HEK293 (cell line): ENCODE measurements at regions not wholly inside any gene's neighbourhood (a gene's known extent, or its start where the extent isn't known, plus 50 kb on each side); places are given as distances from the start of the nearest gene placed in this dataset.

Experiments
- CTCF ChIA-PET: fragments of 350-600 bp; formaldehyde crosslinking; extraction: SDS; loops from one replicate; lab custom pipeline; 2021; ENCODE audit warnings: antibody characterized with exemption; lab: Yijun Ruan, JAX
- POLR2A ChIA-PET: fragments of 300-600 bp; formaldehyde crosslinking; extraction: SDS; loops from one replicate; lab custom pipeline; 2020; ENCODE audit warnings: antibody characterized with exemption, inconsistent platforms; lab: Yijun Ruan, JAX
- H3K27ac ChIP-seq: fragments of 200-500 bp; sonication (Bioruptor generic); 2 replicates; pipeline ENCODE4 v1.5.1; 2014; ENCODE audit warnings: low read depth, low read length, control low read depth, inconsistent platforms; ENCODE audit errors: extremely low read depth
- H3K36me3 ChIP-seq, 2 experiments: fragments of 200-500 bp in 1 of 2; sonication (Bioruptor generic) in 1 of 2; 1 replicate in 1 of 2; 2 replicates in 1 of 2; pipeline ENCODE4 v1.5.1; 2014 to 2017; ENCODE audit warnings: inconsistent platforms in 2 of 2, low read length in 2 of 2; ENCODE audit not compliant: control insufficient read depth in 2 of 2, insufficient read depth in 1 of 2
- H3K4me1 ChIP-seq: fragments of 200-500 bp; sonication (Bioruptor generic); 2 replicates; pipeline ENCODE4 v1.5.1; 2014; ENCODE audit warnings: mild to moderate bottlenecking, low read length, inconsistent platforms; ENCODE audit not compliant: control insufficient read depth, insufficient read depth
- H3K4me3 ChIP-seq: 2 replicates; pipeline ENCODE4 v1.5.1; 2011; ENCODE audit warnings: low read depth, mild to moderate bottlenecking, control low read depth, low read length, moderate library complexity
- H3K9me3 ChIP-seq: fragments of 200-500 bp; sonication (Bioruptor generic); 2 replicates; pipeline ENCODE4 v1.5.1; 2014; ENCODE audit warnings: low read depth, low read length, inconsistent platforms; ENCODE audit not compliant: control insufficient read depth, insufficient read depth
- SCRT1 ChIP-seq: fragments of 450-650 bp; formaldehyde crosslinking; IDR thresholded peaks from 2 replicates; pipeline ENCODE4 v1.5.1; 2016; ENCODE audit warnings: missing biosample characterization, missing genetic modification characterization, borderline replicate concordance
- SCRT2 ChIP-seq: fragments of 450-650 bp; formaldehyde crosslinking; IDR thresholded peaks from 2 replicates; pipeline ENCODE4 v1.5.1; 2016; ENCODE audit warnings: missing biosample characterization, missing genetic modification characterization
- ZBTB10 ChIP-seq: fragments of 450-650 bp; formaldehyde crosslinking; IDR thresholded peaks from 2 replicates; pipeline ENCODE4 v1.5.1; 2016; ENCODE audit warnings: missing biosample characterization, missing genetic modification characterization
- ZFP3 ChIP-seq: fragments of 450-650 bp; formaldehyde crosslinking; IDR thresholded peaks from 2 replicates; pipeline ENCODE4 v1.5.1; 2016; ENCODE audit warnings: low read depth, missing biosample characterization, missing genetic modification characterization
- ZNF132 ChIP-seq: fragments of 450-650 bp; formaldehyde crosslinking; IDR thresholded peaks from 2 replicates; pipeline ENCODE4 v1.5.1; 2017; ENCODE audit warnings: missing biosample characterization, missing genetic modification characterization, borderline replicate concordance
- ZNF24 ChIP-seq: fragments of 450-650 bp; formaldehyde crosslinking; IDR thresholded peaks from 2 replicates; pipeline ENCODE4 v1.5.1; 2016; ENCODE audit warnings: missing biosample characterization, missing genetic modification characterization
- ZNF362 ChIP-seq: fragments of 450-650 bp; formaldehyde crosslinking; IDR thresholded peaks from 2 replicates; pipeline ENCODE4 v1.5.1; 2016; ENCODE audit warnings: missing biosample characterization, missing genetic modification characterization
- ZNF473 ChIP-seq: fragments of 450-650 bp; formaldehyde crosslinking; IDR thresholded peaks from 2 replicates; pipeline ENCODE4 v1.5.1; 2017; ENCODE audit warnings: missing biosample characterization, missing genetic modification characterization
- ZNF514 ChIP-seq: fragments of 450-650 bp; formaldehyde crosslinking; IDR thresholded peaks from 2 replicates; pipeline ENCODE4 v1.5.1; 2016; ENCODE audit warnings: missing biosample characterization, missing genetic modification characterization
- ZNF518A ChIP-seq: fragments of 450-650 bp; formaldehyde crosslinking; conservative IDR thresholded peaks from 2 replicates; pipeline ENCODE4 v1.5.1; 2016; ENCODE audit warnings: low read depth, missing biosample characterization, missing genetic modification characterization
- ZNF585B ChIP-seq: fragments of 450-650 bp; formaldehyde crosslinking; IDR thresholded peaks from 2 replicates; pipeline ENCODE4 v1.5.1; 2016; ENCODE audit warnings: missing biosample characterization, missing genetic modification characterization
- ZNF624 ChIP-seq: fragments of 450-650 bp; formaldehyde crosslinking; IDR thresholded peaks from 2 replicates; pipeline ENCODE4 v1.5.1; 2017; ENCODE audit warnings: missing biosample characterization, missing genetic modification characterization
- ZNF660 ChIP-seq: fragments of 450-650 bp; IDR thresholded peaks from 2 replicates; pipeline ENCODE4 v1.5.1; 2018; ENCODE audit warnings: missing biosample characterization, mild to moderate bottlenecking, missing genetic modification characterization
- ZNF843 ChIP-seq: fragments of 450-650 bp; formaldehyde crosslinking; IDR thresholded peaks from 2 replicates; pipeline ENCODE4 v1.5.1; 2016; ENCODE audit warnings: missing biosample characterization, missing genetic modification characterization
- TF ChIP-seq, protein P1 (sequence below): fragments of 450-650 bp; formaldehyde crosslinking; IDR thresholded peaks from 2 replicates; pipeline ENCODE4 v1.5.1; 2016; ENCODE audit warnings: missing biosample characterization, missing genetic modification characterization

GRCh38 chr4:156391325-156391653, 437.6 kb upstream of the CTSO start:
- no peak overlapping the region for H3K27ac ChIP-seq
- no peak overlapping the region for H3K4me3 ChIP-seq
- TF ChIP-seq ZNF585B = no peak
- TF ChIP-seq ZNF624 (tag by site-specific recombination) = no peak
- no peak for TF ChIP-seq ZNF24 (tag by site-specific recombination)
- no peak for TF ChIP-seq ZNF473 (tag by site-specific recombination)
- TF ChIP-seq ZNF843 (tag by site-specific recombination) = no peak
- TF ChIP-seq ZNF660 (tag by site-specific recombination) = no peak
- no peak for TF ChIP-seq ZFP3 (tag by site-specific recombination)
- no peak for TF ChIP-seq SCRT2
- no peak for TF ChIP-seq ZNF132 (tag by site-specific recombination)
- no peak for TF ChIP-seq ZNF518A (tag by site-specific recombination)
- no peaks in the 10 kb centered on the region for H3K9me3 ChIP-seq
- POLR2A ChIA-PET = no interaction called here
- CTCF ChIA-PET = no interaction called here
- no peaks in the 10 kb centered on the region for H3K4me1 ChIP-seq
- no peaks in the 10 kb centered on the region for H3K36me3 ChIP-seq

GRCh38 chr4:156390599-156391324, 437.1 kb upstream of the CTSO start:
- POLR2A ChIA-PET = no interaction called here
- CTCF ChIA-PET = no interaction called here

DNA sequence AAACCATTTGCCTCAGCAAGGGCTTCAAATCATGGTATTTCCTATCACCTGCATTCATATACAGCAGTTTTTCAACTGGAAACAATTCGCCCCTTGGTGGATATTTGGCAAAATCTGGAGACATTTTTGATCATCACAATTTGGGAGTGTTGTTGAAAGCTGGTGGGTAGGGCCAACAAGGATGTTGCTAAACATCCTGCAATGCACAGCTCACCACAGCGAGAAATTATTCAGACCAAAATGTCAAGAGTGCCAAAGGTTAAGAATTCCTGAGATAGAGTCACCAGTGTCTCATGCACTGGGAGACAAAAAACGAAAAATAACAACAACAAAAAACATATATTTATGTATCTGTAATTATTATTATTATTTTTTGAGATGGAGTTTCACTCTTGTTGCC, 435.2 kb upstream of the CTSO start:
- ChIA-PET CTCF (no interaction called here), POLR2A (no interaction called here)
- H3K36me3 ChIP-seq = no peaks in the 10 kb centered on the region
- TF ChIP-seq ZBTB10 (tag by site-specific recombination) (no peak), SCRT2 (no peak), SCRT1 (tag by site-specific recombination) (no peak)
- TF ChIP-seq, protein P1, sequence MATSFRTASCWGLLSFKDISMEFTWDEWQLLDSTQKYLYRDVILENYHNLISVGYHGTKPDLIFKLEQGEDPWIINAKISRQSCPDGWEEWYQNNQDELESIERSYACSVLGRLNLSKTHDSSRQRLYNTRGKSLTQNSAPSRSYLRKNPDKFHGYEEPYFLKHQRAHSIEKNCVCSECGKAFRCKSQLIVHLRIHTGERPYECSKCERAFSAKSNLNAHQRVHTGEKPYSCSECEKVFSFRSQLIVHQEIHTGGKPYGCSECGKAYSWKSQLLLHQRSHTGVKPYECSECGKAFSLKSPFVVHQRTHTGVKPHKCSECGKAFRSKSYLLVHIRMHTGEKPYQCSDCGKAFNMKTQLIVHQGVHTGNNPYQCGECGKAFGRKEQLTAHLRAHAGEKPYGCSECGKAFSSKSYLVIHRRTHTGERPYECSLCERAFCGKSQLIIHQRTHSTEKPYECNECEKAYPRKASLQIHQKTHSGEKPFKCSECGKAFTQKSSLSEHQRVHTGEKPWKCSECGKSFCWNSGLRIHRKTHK (tag by site-specific recombination) = no peak
- H3K9me3 ChIP-seq = no peaks in the 10 kb centered on the region
- no peak overlapping the region for H3K4me3 ChIP-seq
- H3K27ac ChIP-seq = no peak overlapping the region
- H3K4me1 ChIP-seq = no peaks in the 10 kb centered on the region

More at GRCh38 chr4:156390599-156391324, 437.1 kb upstream of the CTSO start:
- H3K27ac ChIP-seq = no peak overlapping the region
- TF ChIP-seq ZNF514 = no peak
- TF ChIP-seq ZNF362 (tag by site-specific recombination) = no peak
- H3K36me3 ChIP-seq = no peaks in the 10 kb centered on the region
- H3K9me3 ChIP-seq = no peaks in the 10 kb centered on the region
- H3K4me1 ChIP-seq = no peaks in the 10 kb centered on the region
- no peak overlapping the region for H3K4me3 ChIP-seq
